ENCODE measurements at regions not wholly inside any gene's neighbourhood (a gene's known extent, or its start where the extent isn't known, plus 50 kb on each side); places are given as distances from the start of the nearest gene placed in this dataset.
"Not testable (repeated sequence)": the region's sequence is repeated elsewhere in the genome, so short reads cannot be mapped to it uniquely, and the experiment has no call there.

- DNase-seq, result not testable (repeated sequence)
Measured at GRCh38 chr13:90734497-90734896, 613.0 kb upstream of the MIR17HG start.

- no peak for DNase-seq
Measured at GRCh38 chr13:90738881-90739280, 608.6 kb upstream of the MIR17HG start.

GRCh38 chr13:90740099-90740498 is 607.4 kb upstream of the MIR17HG start:
- DNase-seq, result no peak

GRCh38 chr13:90742381-90742780 is 605.1 kb upstream of the MIR17HG start:
- no peak for DNase-seq

- DNase-seq, result no peak
Measured at GRCh38 chr13:90746230-90746629, 601.3 kb upstream of the MIR17HG start.

GRCh38 chr13:90750021-90750420 is 597.5 kb upstream of the MIR17HG start:
- no peak for DNase-seq

- DNase-seq, result no peak
Measured at GRCh38 chr13:90751026-90751425, 596.5 kb upstream of the MIR17HG start.

GRCh38 chr13:90752070-90752469 is 595.4 kb upstream of the MIR17HG start:
- DNase-seq, result no peak

GRCh38 chr13:90757127-90757680 is 590.3 kb upstream of the MIR17HG start:
- no peak for DNase-seq

GRCh38 chr13:90760639-90761038 is 586.8 kb upstream of the MIR17HG start:
- DNase-seq, result peak; percentile 28

GRCh38 chr13:90763476-90764150 is 583.9 kb upstream of the MIR17HG start:
- DNase-seq, result no peak

- DNase-seq, result no peak
Measured at GRCh38 chr13:90766386-90766902, 581.0 kb upstream of the MIR17HG start.

GRCh38 chr13:90768116-90768515 is 579.4 kb upstream of the MIR17HG start:
- no peak for DNase-seq

GRCh38 chr13:90769387-90769786 is 578.1 kb upstream of the MIR17HG start:
- DNase-seq, result no peak

GRCh38 chr13:90770334-90770733 is 577.2 kb upstream of the MIR17HG start:
- DNase-seq, result no peak

GRCh38 chr13:90773681-90774080 is 573.8 kb upstream of the MIR17HG start:
- no peak for DNase-seq

- DNase-seq, result no peak
Measured at GRCh38 chr13:90776051-90776748, 571.3 kb upstream of the MIR17HG start.

GRCh38 chr13:90783273-90783672 is 564.2 kb upstream of the MIR17HG start:
- DNase-seq, result no peak

- DNase-seq, result no peak
Measured at GRCh38 chr13:90787007-90787406, 560.5 kb upstream of the MIR17HG start.

GRCh38 chr13:90792335-90792734 is 555.2 kb upstream of the MIR17HG start:
- DNase-seq, result no peak

GRCh38 chr13:90793261-90793820 is 554.1 kb upstream of the MIR17HG start:
- DNase-seq, result no peak

- no peak for DNase-seq
Measured at GRCh38 chr13:90796474-90796873, 551.0 kb upstream of the MIR17HG start.

GRCh38 chr13:90797335-90797734 is 550.2 kb upstream of the MIR17HG start:
- DNase-seq, result no peak

GRCh38 chr13:90798381-90798780 is 549.1 kb upstream of the MIR17HG start:
- DNase-seq, result no peak
